ENCODE measurements at regions not wholly inside any gene's neighbourhood (a gene's known extent, or its start where the extent isn't known, plus 50 kb on each side); places are given as distances from the start of the nearest gene placed in this dataset.
A peak's percentile ranks its signal among the peaks of the same experiment; 100 is the strongest.

DNA sequence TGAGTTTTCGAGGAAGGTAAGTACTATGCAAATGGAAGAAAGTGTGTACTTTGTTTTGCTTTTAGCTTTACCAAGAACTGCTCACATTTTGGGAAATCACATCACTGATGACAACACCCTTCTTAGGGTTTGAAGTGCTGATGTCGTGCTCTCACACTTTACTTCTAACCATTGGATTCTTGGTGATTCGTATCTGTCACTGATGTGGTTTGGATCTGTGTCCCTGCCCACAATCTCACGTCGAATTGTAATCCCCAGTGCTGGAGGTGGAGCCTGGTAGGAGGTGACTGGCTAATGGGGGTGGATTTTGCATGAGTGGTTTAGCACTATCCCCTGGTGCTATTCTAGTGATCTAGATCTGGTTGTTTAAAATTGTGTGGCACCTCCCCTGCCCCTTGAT is 75.4 kb upstream of the RGMA start:
- DNase-seq (ENCODE audit: low spot score in 2 of 2): no peak
- intact Hi-C loops (cut with DNase I; ENCODE audit: low total_unique reads): no loop called here
- 62 to 67% methylated on average over 5 of the region's 5 CpGs for WGBS, 2 donors
- H3K4me3 ChIP-seq (ENCODE audit: low read depth, poor library complexity, severe bottlenecking): no peak overlapping the region
- no peak for TF ChIP-seq POLR2A (IDR thresholded peaks at IDR 0.05)
- TF ChIP-seq, protein P1, sequence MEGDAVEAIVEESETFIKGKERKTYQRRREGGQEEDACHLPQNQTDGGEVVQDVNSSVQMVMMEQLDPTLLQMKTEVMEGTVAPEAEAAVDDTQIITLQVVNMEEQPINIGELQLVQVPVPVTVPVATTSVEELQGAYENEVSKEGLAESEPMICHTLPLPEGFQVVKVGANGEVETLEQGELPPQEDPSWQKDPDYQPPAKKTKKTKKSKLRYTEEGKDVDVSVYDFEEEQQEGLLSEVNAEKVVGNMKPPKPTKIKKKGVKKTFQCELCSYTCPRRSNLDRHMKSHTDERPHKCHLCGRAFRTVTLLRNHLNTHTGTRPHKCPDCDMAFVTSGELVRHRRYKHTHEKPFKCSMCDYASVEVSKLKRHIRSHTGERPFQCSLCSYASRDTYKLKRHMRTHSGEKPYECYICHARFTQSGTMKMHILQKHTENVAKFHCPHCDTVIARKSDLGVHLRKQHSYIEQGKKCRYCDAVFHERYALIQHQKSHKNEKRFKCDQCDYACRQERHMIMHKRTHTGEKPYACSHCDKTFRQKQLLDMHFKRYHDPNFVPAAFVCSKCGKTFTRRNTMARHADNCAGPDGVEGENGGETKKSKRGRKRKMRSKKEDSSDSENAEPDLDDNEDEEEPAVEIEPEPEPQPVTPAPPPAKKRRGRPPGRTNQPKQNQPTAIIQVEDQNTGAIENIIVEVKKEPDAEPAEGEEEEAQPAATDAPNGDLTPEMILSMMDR (IDR thresholded peaks at IDR 0.05): no peak

DNA sequence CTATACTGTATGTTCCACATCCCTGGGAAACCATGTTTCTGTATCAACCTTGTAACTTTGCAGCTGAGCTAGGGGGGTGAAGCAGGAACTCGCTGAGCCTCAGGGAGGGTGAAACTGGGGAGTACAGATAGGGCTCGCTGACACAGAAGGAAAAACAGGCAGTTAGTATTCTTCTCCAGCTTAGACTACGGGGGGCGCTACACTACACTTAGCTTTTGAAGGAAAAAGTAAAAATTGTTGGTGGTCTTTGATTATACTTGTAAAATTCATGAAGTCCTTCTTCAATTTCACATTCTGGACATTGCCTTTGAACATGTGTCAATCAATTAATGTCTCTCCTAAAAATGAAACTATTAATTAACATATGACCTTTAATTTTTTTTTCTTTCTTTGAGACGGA is 73.5 kb upstream of the RGMA start:
- TF ChIP-seq, protein P1 (IDR thresholded peaks at IDR 0.05): no peak
- TF ChIP-seq POLR2A (IDR thresholded peaks at IDR 0.05): no peak
- intact Hi-C loops (cut with DNase I; ENCODE audit: low total_unique reads): no loop called here

DNA sequence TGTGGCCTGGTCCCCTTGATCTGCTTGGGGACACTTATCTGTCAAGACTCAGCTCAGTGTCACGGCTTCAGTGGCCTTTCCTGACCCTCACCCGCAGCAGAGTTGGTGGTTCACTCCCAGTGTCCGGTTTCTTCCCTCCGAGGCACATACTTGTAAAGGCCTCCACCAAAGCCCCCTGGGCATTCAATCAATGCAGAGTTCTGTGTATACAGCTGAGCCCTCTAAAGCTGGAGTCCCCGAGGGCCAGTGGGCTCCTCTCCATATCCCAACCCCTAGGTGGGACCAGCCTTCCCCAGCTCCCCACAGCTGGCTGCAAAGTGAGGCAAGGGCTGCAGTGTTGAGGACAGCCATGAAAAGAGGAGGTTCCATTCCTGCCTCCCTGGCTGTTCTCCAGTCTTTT is 70.9 kb upstream of the RGMA start:
- intact Hi-C loops (cut with DNase I; ENCODE audit: low total_unique reads): no loop called here
- H3K4me3 ChIP-seq (ENCODE audit: low read depth, poor library complexity, severe bottlenecking): no peak overlapping the region
- no peak for DNase-seq (ENCODE audit: low spot score in 2 of 2)
- TF ChIP-seq, protein P1 (IDR thresholded peaks at IDR 0.05): no peak
- TF ChIP-seq POLR2A (IDR thresholded peaks at IDR 0.05): no peak
- 72 to 79% methylated on average over 5 of the region's 5 CpGs for WGBS, 2 donors

More for the DNA sequence above, 73.5 kb upstream of the RGMA start:
- no peak for DNase-seq (ENCODE audit: low spot score in 2 of 2)
- H3K4me3 ChIP-seq (ENCODE audit: low read depth, poor library complexity, severe bottlenecking): no peak overlapping the region
- 91 to 95% methylated on average over 5 of the region's 5 CpGs for WGBS, 2 donors

DNA sequence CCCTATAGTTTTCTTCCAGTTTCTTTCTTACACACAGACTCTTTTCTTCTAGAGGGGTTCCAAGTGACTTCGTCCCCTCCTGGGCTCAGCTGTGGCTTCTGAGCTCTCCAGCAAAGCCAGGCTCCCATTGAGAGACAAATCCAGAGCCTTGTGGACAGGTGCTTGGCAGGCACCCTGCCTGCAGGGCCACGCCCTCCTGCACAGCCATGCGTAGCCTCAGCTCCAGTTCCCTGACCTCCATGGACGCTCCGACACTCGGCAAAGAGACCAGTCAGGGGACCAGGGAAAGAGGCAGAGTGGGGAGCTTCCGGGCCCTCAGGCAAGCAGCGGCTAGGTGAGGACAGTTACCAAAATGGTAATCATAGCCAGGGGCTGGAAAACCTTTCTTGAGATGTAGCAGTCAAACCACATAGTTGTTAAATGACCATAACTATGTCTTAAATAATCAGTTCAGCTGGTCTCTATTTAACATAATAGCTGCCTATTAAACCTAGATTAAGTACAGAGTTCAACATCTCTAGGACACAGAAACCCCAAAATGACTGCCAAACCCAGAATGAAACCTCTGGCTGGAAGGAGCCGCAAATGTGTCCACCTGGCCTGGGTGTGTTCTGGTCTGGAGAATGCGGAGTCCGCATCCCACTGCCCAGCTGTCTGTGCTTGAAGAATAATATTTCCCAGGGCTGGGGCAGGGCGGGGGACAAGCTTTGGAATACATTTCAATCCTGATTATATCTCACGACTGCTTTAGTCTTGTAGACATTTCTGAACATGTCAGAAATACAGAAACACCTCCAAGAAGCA is 69.3 kb upstream of the RGMA start:
- no peak for DNase-seq (ENCODE audit: low spot score in 2 of 2)
- TF ChIP-seq, protein P1 (IDR thresholded peaks at IDR 0.05): no peak
- TF ChIP-seq POLR2A (IDR thresholded peaks at IDR 0.05): no peak
- 84 to 87% methylated on average over 13 of the region's 13 CpGs for WGBS, 2 donors
- H3K4me3 ChIP-seq (ENCODE audit: low read depth, poor library complexity, severe bottlenecking): no peak overlapping the region
- intact Hi-C loops (cut with DNase I; ENCODE audit: low total_unique reads): no loop called here

DNA sequence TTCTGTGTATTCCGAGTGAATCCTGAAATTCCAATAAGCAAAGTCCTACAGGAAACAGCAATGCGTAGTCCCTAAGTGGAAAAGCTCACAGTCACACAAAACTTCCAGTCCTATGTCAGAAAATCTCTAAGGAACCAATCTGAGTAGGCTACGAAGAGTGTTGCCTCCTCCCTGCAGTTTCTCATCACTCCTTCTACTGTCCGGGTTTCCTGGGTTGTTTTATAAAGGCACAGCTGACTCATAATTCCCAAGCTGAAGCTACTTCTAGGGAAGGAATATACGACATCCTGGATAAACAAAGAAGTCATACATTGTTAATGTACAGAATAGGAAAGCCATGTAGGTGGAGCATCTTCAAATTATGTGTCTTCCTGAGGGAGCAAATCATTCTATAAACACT is 65.7 kb upstream of the RGMA start:
- TF ChIP-seq POLR2A (IDR thresholded peaks at IDR 0.05): no peak
- DNase-seq (ENCODE audit: low spot score in 2 of 2): no peak
- intact Hi-C loops (cut with DNase I; ENCODE audit: low total_unique reads): no loop called here
- WGBS, 2 donors: 62 to 79% methylated on average over 5 of the region's 5 CpGs
- H3K4me3 ChIP-seq (ENCODE audit: low read depth, poor library complexity, severe bottlenecking): no peak overlapping the region

DNA sequence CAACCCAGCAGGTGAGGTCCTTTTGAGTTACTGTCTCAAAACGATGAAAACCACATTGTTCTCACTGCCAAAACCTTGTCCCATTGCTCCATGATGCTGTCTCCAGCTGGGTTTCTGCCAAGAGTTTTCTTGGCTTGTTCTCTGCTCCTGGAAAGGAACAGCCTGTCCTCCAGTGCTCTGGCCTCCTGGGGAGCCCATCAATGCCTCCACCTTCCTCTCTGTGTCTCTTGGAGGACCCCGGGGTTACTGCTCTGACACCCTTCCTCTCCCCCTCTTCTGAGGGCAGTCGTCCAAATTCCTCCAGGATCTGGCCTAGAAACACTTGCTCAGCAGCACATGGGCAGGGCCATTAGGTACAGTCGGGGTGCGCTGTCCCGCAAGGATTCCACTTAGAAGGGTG is 63.9 kb upstream of the RGMA start:
- 24 to 45% methylated on average over 6 of the region's 6 CpGs for WGBS, 2 donors
- H3K4me3 ChIP-seq (ENCODE audit: low read depth, poor library complexity, severe bottlenecking): no peak overlapping the region
- TF ChIP-seq, protein P1 (IDR thresholded peaks at IDR 0.05): no peak
- TF ChIP-seq POLR2A (IDR thresholded peaks at IDR 0.05): no peak
- intact Hi-C loops (cut with DNase I; ENCODE audit: low total_unique reads): no loop called here
- peak in 1 of 2 donors; percentile 76 for DNase-seq (ENCODE audit: low spot score in 2 of 2)
